Endothelial cell of umbilical vein (primary cell): ENCODE measurements at regions not wholly inside any gene's neighbourhood (a gene's known extent, or its start where the extent isn't known, plus 50 kb on each side); places are given as distances from the start of the nearest gene placed in this dataset.

Experiments
- BruUV-seq: library from RNA; stranded (reverse); fragments of 400-500 nt; replicated peaks from 2 replicates; lab custom pipeline; 2021; lab: Mats Ljungman, UMichigan
- CTCF ChIA-PET: fragments of 300-600, 350-600 bp; sonication (Branson Sonifier 250); formaldehyde crosslinking; loops from one replicate; lab custom pipeline; 2021; ENCODE audit warnings: antibody characterized with exemption, inconsistent platforms; lab: Charles Lee
- POLR2A ChIA-PET: fragments of 300-600, 350-600 bp; sonication (Branson Sonifier 250); formaldehyde crosslinking; loops from one replicate; lab custom pipeline; 2021; ENCODE audit warnings: antibody characterized with exemption, inconsistent platforms; lab: Charles Lee
- DNase-seq: peaks from one replicate; pipeline ENCODE4 v3.0.0-alpha.2; 2011; ENCODE audit warnings: low read depth, low spot score
- FAIRE-seq: peaks from 2 replicates; lab custom pipeline; 2011; peaks lifted over from hg19 to GRCh38; lab: Jason Lieb, UNC
- H2AFZ ChIP-seq: 2 replicates; pipeline ENCODE4 v1.6.0; 2012; ENCODE audit warnings: low read depth, low read length, control low read depth, inconsistent platforms
- H3K27ac ChIP-seq: 2 replicates; pipeline ENCODE4 v1.5.1; 2011; ENCODE audit warnings: low read depth, mild to moderate bottlenecking, control low read depth, low read length, moderate library complexity; ENCODE audit not compliant: insufficient read depth
- H3K27me3 ChIP-seq, 2 experiments: 2 replicates each; pipeline versions ENCODE4 v1.6.0 to v1.6.1; 2011; ENCODE audit warnings: low read length in 2 of 2, mixed read lengths in 1 of 2; ENCODE audit not compliant: control insufficient read depth in 2 of 2, insufficient read depth in 2 of 2
- H3K36me3 ChIP-seq, 2 experiments: 2 replicates in 1 of 2; 3 replicates in 1 of 2; pipeline ENCODE4 v1.5.1; 2011; ENCODE audit warnings: low read length in 2 of 2, mild to moderate bottlenecking in 1 of 2, moderate library complexity in 1 of 2; ENCODE audit not compliant: control insufficient read depth in 2 of 2, insufficient read depth in 2 of 2; ENCODE audit errors: extremely low read depth in 1 of 2
- H3K4me1 ChIP-seq: 3 replicates; pipeline ENCODE4 v1.5.1; 2011; ENCODE audit warnings: mild to moderate bottlenecking, low read length; ENCODE audit not compliant: control insufficient read depth, insufficient read depth; ENCODE audit errors: extremely low read depth
- H3K4me2 ChIP-seq: 2 replicates; pipeline ENCODE4 v1.6.1; 2011; ENCODE audit warnings: low read length, control low read depth, mixed read lengths; ENCODE audit not compliant: insufficient read depth
- H3K4me3 ChIP-seq, 3 experiments: fragments of 200-600 bp in 1 of 3; sonication (generic), shearing (Covaris generic) in 1 of 3; replicated peaks in 1 of 3; 2 replicates each; pipeline ENCODE4 v1.5.1; 2011 to 2016; ENCODE audit warnings: control low read depth in 3 of 3, low read length in 3 of 3, mild to moderate bottlenecking in 2 of 3, inconsistent platforms in 1 of 3, low read depth in 1 of 3, moderate library complexity in 1 of 3; ENCODE audit not compliant: insufficient read depth in 1 of 3
- H3K79me2 ChIP-seq: 2 replicates; pipeline ENCODE4 v1.6.0; 2012; ENCODE audit warnings: low read length, inconsistent platforms; ENCODE audit not compliant: control insufficient read depth, insufficient read depth
- H3K9ac ChIP-seq: replicated peaks from 2 replicates; pipeline ENCODE3; 2011; ENCODE audit warnings: low read length, control low read depth; ENCODE audit not compliant: insufficient read depth; ENCODE audit errors: extremely low read depth
- H3K9me1 ChIP-seq: replicated peaks from 3 replicates; pipeline ENCODE4 v1.6.0; 2011; ENCODE audit warnings: mild to moderate bottlenecking, low read length; ENCODE audit not compliant: control insufficient read depth, insufficient read depth; ENCODE audit errors: extremely low read depth
- H3K9me3 ChIP-seq: replicated peaks from 2 replicates; pipeline ENCODE4 v1.5.1; 2012; ENCODE audit warnings: low read length, inconsistent platforms; ENCODE audit not compliant: control insufficient read depth, insufficient read depth
- H4K20me1 ChIP-seq: replicated peaks from 2 replicates; pipeline ENCODE3; 2011; ENCODE audit warnings: mild to moderate bottlenecking, low read length; ENCODE audit not compliant: control insufficient read depth, insufficient read depth; ENCODE audit errors: extremely low read depth
- EZH2 ChIP-seq: IDR thresholded peaks from 2 replicates; pipeline ENCODE4 v1.6.1; 2012; ENCODE audit warnings: borderline replicate concordance, low read depth, mild to moderate bottlenecking, moderate library complexity, low read length, inconsistent platforms; ENCODE audit not compliant: severe bottlenecking
- FOS ChIP-seq: IDR thresholded peaks from 2 replicates; pipeline ENCODE4 v1.6.1; 2011; ENCODE audit warnings: mild to moderate bottlenecking, low read length, moderate library complexity, borderline replicate concordance; ENCODE audit not compliant: insufficient read depth
- GATA2 ChIP-seq: IDR thresholded peaks from 2 replicates; pipeline ENCODE4 v1.7.0; 2011; ENCODE audit warnings: low read depth, mild to moderate bottlenecking, moderate library complexity, mixed read lengths, low read length; ENCODE audit not compliant: insufficient read length, insufficient read depth
- JUN ChIP-seq: IDR thresholded peaks from 2 replicates; pipeline ENCODE4 v1.6.1; 2011; ENCODE audit warnings: borderline replicate concordance, low read depth; ENCODE audit not compliant: insufficient read length, insufficient read depth
- MYC ChIP-seq: IDR thresholded peaks from one replicate; pipeline ENCODE4 v1.6.1; 2011; ENCODE audit warnings: mild to moderate bottlenecking, low read depth, low read length
- POLR2A ChIP-seq: IDR thresholded peaks from 2 replicates; pipeline ENCODE4 v1.6.1; 2012; ENCODE audit warnings: low read depth, mild to moderate bottlenecking, control low read depth, low read length
- POLR2AphosphoS5 ChIP-seq: IDR thresholded peaks from 2 replicates; pipeline ENCODE4 v1.6.1; 2012; ENCODE audit warnings: low read depth, mild to moderate bottlenecking, control low read depth, low read length, moderate library complexity; ENCODE audit not compliant: insufficient read depth
- dilution Hi-C: fragments of 300-500 bp; cut with MboI; formaldehyde crosslinking; loops from one replicate; pipeline ENCODE4 v1.15.0; 2019; ENCODE audit warnings: low sequenced_read_pairs; ENCODE audit not compliant: extremely low pct_ligation_motif_present
- intact Hi-C: fragments of 100-400 bp; cut with micrococcal nuclease; formaldehyde crosslinking; loops from one replicate; pipeline ENCODE4 v1.10.0; 2022
- TF ChIP-seq, protein P1 (sequence below), 2 donors: IDR thresholded peaks; 1 replicate in 1 of 2; 2 replicates in 1 of 2; pipeline ENCODE4 v1.5.1; 2011; ENCODE audit warnings: low read length in 2 of 2, mild to moderate bottlenecking in 2 of 2, moderate library complexity in 2 of 2, control low read depth in 1 of 2, inconsistent platforms in 1 of 2, low read depth in 1 of 2; ENCODE audit not compliant: insufficient read depth in 1 of 2; ENCODE audit errors: extremely low read depth in 1 of 2
- TF ChIP-seq, protein P2 (sequence below): IDR thresholded peaks from 2 replicates; pipeline ENCODE4 v1.6.1; 2011; ENCODE audit not compliant: insufficient read depth, insufficient read length

DNA sequence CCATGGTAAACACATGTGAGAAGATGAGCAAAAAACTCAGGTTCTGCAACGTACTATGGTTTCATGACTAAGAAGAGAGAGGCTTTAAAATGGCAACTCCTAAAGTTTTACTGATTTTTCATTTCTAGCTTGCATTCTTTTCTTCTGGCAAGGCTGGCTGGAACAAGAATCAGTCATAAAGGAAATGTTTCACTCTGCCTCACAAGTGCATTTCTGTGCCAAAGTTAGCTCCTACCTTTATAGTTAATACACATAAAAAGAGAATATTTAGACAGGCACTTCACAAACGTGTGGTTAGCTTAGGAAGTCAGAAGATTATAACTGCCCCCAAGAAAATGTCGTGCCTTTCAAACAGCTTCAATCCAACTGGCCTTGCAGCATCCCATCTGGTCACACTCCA lies 417.1 kb upstream of the CDH11 start:
- Histone ChIP-seq H4K20me1 (no peaks in the 10 kb centered on the region), H3K9me3 (no peaks in the 10 kb centered on the region), H3K4me3 (no peak overlapping the region), H3K4me2 (no peak overlapping the region), H3K27ac (no peak overlapping the region), H3K79me2 (no peaks in the 10 kb centered on the region), H3K4me1 (no peaks in the 10 kb centered on the region), H3K36me3 (no peaks in the 10 kb centered on the region), H3K9ac (no peak overlapping the region), H2AFZ (no peak overlapping the region), H3K9me1 (no peaks in the 10 kb centered on the region), H3K27me3 (no peaks in the 10 kb centered on the region)
- dilution Hi-C loops (no loop called here), intact Hi-C loops (no loop called here)
- no TSS peak for BruUV-seq
- CTCF ChIA-PET: interaction anchor here (1.4 kb wide), 1 partner anchor 12 kb away, joined by 3 read pairs; no protein-coding TSS in a partner anchor
- FAIRE-seq: no peak
- DNase-seq: no peak
- POLR2A ChIA-PET: no interaction called here
- TF ChIP-seq POLR2AphosphoS5 (no peak), POLR2A (no peak), GATA2 (no peak), JUN (no peak)
- TF ChIP-seq, protein P1, sequence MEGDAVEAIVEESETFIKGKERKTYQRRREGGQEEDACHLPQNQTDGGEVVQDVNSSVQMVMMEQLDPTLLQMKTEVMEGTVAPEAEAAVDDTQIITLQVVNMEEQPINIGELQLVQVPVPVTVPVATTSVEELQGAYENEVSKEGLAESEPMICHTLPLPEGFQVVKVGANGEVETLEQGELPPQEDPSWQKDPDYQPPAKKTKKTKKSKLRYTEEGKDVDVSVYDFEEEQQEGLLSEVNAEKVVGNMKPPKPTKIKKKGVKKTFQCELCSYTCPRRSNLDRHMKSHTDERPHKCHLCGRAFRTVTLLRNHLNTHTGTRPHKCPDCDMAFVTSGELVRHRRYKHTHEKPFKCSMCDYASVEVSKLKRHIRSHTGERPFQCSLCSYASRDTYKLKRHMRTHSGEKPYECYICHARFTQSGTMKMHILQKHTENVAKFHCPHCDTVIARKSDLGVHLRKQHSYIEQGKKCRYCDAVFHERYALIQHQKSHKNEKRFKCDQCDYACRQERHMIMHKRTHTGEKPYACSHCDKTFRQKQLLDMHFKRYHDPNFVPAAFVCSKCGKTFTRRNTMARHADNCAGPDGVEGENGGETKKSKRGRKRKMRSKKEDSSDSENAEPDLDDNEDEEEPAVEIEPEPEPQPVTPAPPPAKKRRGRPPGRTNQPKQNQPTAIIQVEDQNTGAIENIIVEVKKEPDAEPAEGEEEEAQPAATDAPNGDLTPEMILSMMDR (IDR thresholded peaks at IDR 0.05; ENCODE audit: extremely low read depth in 1 of 2, insufficient read depth in 1 of 2, low read depth in 1 of 2, low read length in 2 of 2): no peak

DNA sequence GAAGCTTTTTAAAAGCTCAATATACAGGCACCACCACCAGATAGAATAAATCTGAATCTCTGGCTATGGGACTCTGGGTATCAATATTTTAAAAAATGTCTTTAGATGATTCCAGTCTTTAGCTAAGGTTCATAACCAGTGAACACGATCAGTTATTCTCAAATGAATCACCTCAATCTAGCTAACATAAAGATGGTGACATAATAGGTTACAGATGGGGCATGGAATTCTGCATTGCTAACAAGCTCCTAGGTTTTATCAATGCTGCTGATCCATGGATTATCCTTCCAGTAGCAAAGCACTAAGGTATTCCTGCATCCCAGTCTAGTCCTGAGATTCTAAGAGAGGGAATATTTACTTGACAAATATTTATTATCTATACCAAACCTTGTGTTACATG lies 415.5 kb upstream of the CDH11 start:
- TF ChIP-seq GATA2: no peak
- TF ChIP-seq, protein P2, sequence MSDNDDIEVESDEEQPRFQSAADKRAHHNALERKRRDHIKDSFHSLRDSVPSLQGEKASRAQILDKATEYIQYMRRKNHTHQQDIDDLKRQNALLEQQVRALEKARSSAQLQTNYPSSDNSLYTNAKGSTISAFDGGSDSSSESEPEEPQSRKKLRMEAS: no peak
- no peak for TF ChIP-seq MYC
- TF ChIP-seq FOS: no peak
- TF ChIP-seq POLR2AphosphoS5: no peak
- no peak for TF ChIP-seq EZH2
- no peak for TF ChIP-seq POLR2A
- TF ChIP-seq, protein P1 (IDR thresholded peaks at IDR 0.05; ENCODE audit: extremely low read depth in 1 of 2, insufficient read depth in 1 of 2, low read depth in 1 of 2, low read length in 2 of 2): no peak
- TF ChIP-seq JUN: no peak
- no peaks in the 10 kb centered on the region for H3K79me2 ChIP-seq
- dilution Hi-C loops (no loop called here), intact Hi-C loops (no loop called here)
- H3K27me3 ChIP-seq: no peaks in the 10 kb centered on the region
- no peaks in the 10 kb centered on the region for H3K9me3 ChIP-seq
- no peak overlapping the region for H2AFZ ChIP-seq
- H3K9ac ChIP-seq: no peak overlapping the region
- no peak overlapping the region for H3K4me2 ChIP-seq
- H4K20me1 ChIP-seq: no peaks in the 10 kb centered on the region
- ChIA-PET POLR2A (no interaction called here), CTCF (no interaction called here)
- no peak overlapping the region for H3K27ac ChIP-seq
- FAIRE-seq (no peak), DNase-seq (no peak)
- H3K36me3 ChIP-seq: no peaks in the 10 kb centered on the region
- no peaks in the 10 kb centered on the region for H3K9me1 ChIP-seq
- no TSS peak for BruUV-seq
- H3K4me1 ChIP-seq: no peaks in the 10 kb centered on the region
- no peak overlapping the region for H3K4me3 ChIP-seq
